Activated T-cell treated with anti-CD3 and anti-CD28 coated beads, Interleukin-2, amount 50 U/mL, for 72 hours (primary cell): ENCODE measurements at regions not wholly inside any gene's neighbourhood (a gene's known extent, or its start where the extent isn't known, plus 50 kb on each side); places are given as distances from the start of the nearest gene placed in this dataset.

ENCODE experiments used
- ATAC-seq, 2 donors: fragments of 150-1000 bp; cut with Tn5 transposase; replicated peaks in 1 of 2; 2 replicates each; pipeline ENCODE4 v1.10.0; 2021; ENCODE audit warnings: moderate library complexity in 2 of 2, mild to moderate bottlenecking in 1 of 2
- DNase-seq, 2 donors: peaks; one replicate each; pipeline ENCODE4 v3.0.0; 2021 to 2022; ENCODE audit warnings: mixed read lengths in 1 of 2
- H3K27ac Mint-ChIP-seq: one replicate; pipeline ENCODE4 v1.8.0; 2022; ENCODE audit warnings: mild to moderate bottlenecking, moderate library complexity, mixed read lengths
- H3K27me3 Mint-ChIP-seq: one replicate; pipeline ENCODE4 v1.8.0; 2022; ENCODE audit warnings: low read depth, mixed read lengths
- H3K36me3 Mint-ChIP-seq, 2 donors: one replicate each; pipeline ENCODE4 v1.8.0; 2022; ENCODE audit warnings: mixed read lengths in 2 of 2, mild to moderate bottlenecking in 1 of 2; ENCODE audit not compliant: insufficient read depth in 2 of 2
- H3K4me1 Mint-ChIP-seq: one replicate; pipeline ENCODE4 v1.8.0; 2022; ENCODE audit warnings: low read depth, mixed read lengths
- H3K4me3 Mint-ChIP-seq, 2 donors: one replicate each; pipeline ENCODE4 v1.8.0; 2022; ENCODE audit warnings: mild to moderate bottlenecking in 2 of 2, mixed read lengths in 2 of 2, moderate library complexity in 2 of 2
- H3K9me3 Mint-ChIP-seq, 2 donors: one replicate each; pipeline ENCODE4 v1.8.0; 2022; ENCODE audit warnings: mixed read lengths in 2 of 2

- no peak overlapping the region for H3K27ac Mint-ChIP-seq
- H3K27me3 Mint-ChIP-seq, result no peaks in the 10 kb centered on the region
- no peak overlapping the region for H3K4me3 Mint-ChIP-seq
- no peaks in the 10 kb centered on the region for H3K4me1 Mint-ChIP-seq
- no peak for DNase-seq
- peaks cover 3 to 15% of the 10 kb centered on the region in 2 donors for H3K9me3 Mint-ChIP-seq
- ATAC-seq, result no peak
- H3K36me3 Mint-ChIP-seq, result no peaks in the 10 kb centered on the region
Observed at GRCh38 chr2:123164216-123164615, 860.9 kb upstream of the CNTNAP5 start.

- no peak for ATAC-seq
- Mint-ChIP-seq H3K27ac (no peak overlapping the region), H3K9me3 (peaks cover 5 to 15% of the 10 kb centered on the region in 2 donors), H3K4me1 (no peaks in the 10 kb centered on the region), H3K4me3 (no peak overlapping the region), H3K27me3 (no peaks in the 10 kb centered on the region), H3K36me3 (no peaks in the 10 kb centered on the region)
- no peak for DNase-seq
Observed at GRCh38 chr2:123165616-123166015, 859.5 kb upstream of the CNTNAP5 start.

GRCh38 chr2:123179526-123179925 lies 845.6 kb upstream of the CNTNAP5 start:
- no peaks in the 10 kb centered on the region for H3K27me3 Mint-ChIP-seq
- DNase-seq (no peak), ATAC-seq (no peak)
- H3K4me1 Mint-ChIP-seq, result no peaks in the 10 kb centered on the region
- peaks cover 13 to 15% of the 10 kb centered on the region in 2 donors for H3K9me3 Mint-ChIP-seq
- H3K4me3 Mint-ChIP-seq, result no peak overlapping the region
- H3K36me3 Mint-ChIP-seq, result peaks cover 0 to 3% of the 10 kb centered on the region in 2 donors
- H3K27ac Mint-ChIP-seq, result no peak overlapping the region

- Mint-ChIP-seq H3K4me3 (no peak overlapping the region), H3K4me1 (no peaks in the 10 kb centered on the region), H3K27ac (no peak overlapping the region), H3K9me3 (peaks cover 12 to 14% of the 10 kb centered on the region in 2 donors), H3K36me3 (no peaks in the 10 kb centered on the region), H3K27me3 (no peaks in the 10 kb centered on the region)
- ATAC-seq (no peak), DNase-seq (no peak)
Observed at GRCh38 chr2:123195957-123196356, 829.1 kb upstream of the CNTNAP5 start.

GRCh38 chr2:123200035-123200434 lies 825.1 kb upstream of the CNTNAP5 start:
- no peaks in the 10 kb centered on the region for H3K36me3 Mint-ChIP-seq
- no peak overlapping the region for H3K27ac Mint-ChIP-seq
- no peaks in the 10 kb centered on the region for H3K27me3 Mint-ChIP-seq
- no peak overlapping the region for H3K4me3 Mint-ChIP-seq
- ATAC-seq (no peak), DNase-seq (no peak)
- no peaks in the 10 kb centered on the region for H3K4me1 Mint-ChIP-seq
- peaks cover 8 to 13% of the 10 kb centered on the region in 2 donors for H3K9me3 Mint-ChIP-seq

- no peak for DNase-seq
- no peaks in the 10 kb centered on the region for H3K27me3 Mint-ChIP-seq
- H3K4me3 Mint-ChIP-seq, result no peak overlapping the region
- ATAC-seq, result no peak
- no peaks in the 10 kb centered on the region for H3K4me1 Mint-ChIP-seq
- H3K27ac Mint-ChIP-seq, result no peak overlapping the region
- peaks cover 5 to 7% of the 10 kb centered on the region in 2 donors for H3K9me3 Mint-ChIP-seq
- no peaks in the 10 kb centered on the region for H3K36me3 Mint-ChIP-seq
Observed at GRCh38 chr2:123207245-123207644, 817.8 kb upstream of the CNTNAP5 start.

- Mint-ChIP-seq H3K27me3 (no peaks in the 10 kb centered on the region), H3K27ac (no peak overlapping the region), H3K4me1 (no peaks in the 10 kb centered on the region), H3K4me3 (no peak overlapping the region), H3K36me3 (no peaks in the 10 kb centered on the region), H3K9me3 (no peaks in the 10 kb centered on the region)
- no peak for DNase-seq
- no peak for ATAC-seq
Observed at GRCh38 chr2:123209202-123209601, 815.9 kb upstream of the CNTNAP5 start.

- no peak for DNase-seq
- Mint-ChIP-seq H3K4me3 (no peak overlapping the region), H3K27ac (no peak overlapping the region), H3K27me3 (no peaks in the 10 kb centered on the region), H3K36me3 (no peaks in the 10 kb centered on the region), H3K4me1 (no peaks in the 10 kb centered on the region), H3K9me3 (no peaks in the 10 kb centered on the region)
- no peak for ATAC-seq
Observed at GRCh38 chr2:123211181-123211580, 813.9 kb upstream of the CNTNAP5 start.

- Mint-ChIP-seq H3K36me3 (peaks cover 0 to 2% of the 10 kb centered on the region in 2 donors), H3K9me3 (peaks cover 19 to 20% of the 10 kb centered on the region in 2 donors), H3K27ac (no peak overlapping the region), H3K4me3 (no peak overlapping the region), H3K4me1 (no peaks in the 10 kb centered on the region), H3K27me3 (no peaks in the 10 kb centered on the region)
- no peak for ATAC-seq
- DNase-seq, result no peak
Observed at GRCh38 chr2:123245156-123245555, 779.9 kb upstream of the CNTNAP5 start.

GRCh38 chr2:123258877-123259539 lies 766.1 kb upstream of the CNTNAP5 start:
- Mint-ChIP-seq H3K27me3 (no peaks in the 10 kb centered on the region), H3K36me3 (no peaks in the 10 kb centered on the region), H3K9me3 (peaks cover 3 to 8% of the 10 kb centered on the region in 2 donors), H3K4me1 (no peaks in the 10 kb centered on the region), H3K27ac (no peak overlapping the region), H3K4me3 (no peak overlapping the region)
- no peak for DNase-seq
- no peak for ATAC-seq

- H3K4me1 Mint-ChIP-seq, result no peaks in the 10 kb centered on the region
- H3K36me3 Mint-ChIP-seq, result no peaks in the 10 kb centered on the region
- no peak for ATAC-seq
- no peaks in the 10 kb centered on the region for H3K27me3 Mint-ChIP-seq
- DNase-seq, result no peak
- no peak overlapping the region for H3K27ac Mint-ChIP-seq
- H3K9me3 Mint-ChIP-seq, result peaks cover 9 to 11% of the 10 kb centered on the region in 2 donors
- no peak overlapping the region for H3K4me3 Mint-ChIP-seq
Observed at GRCh38 chr2:123262856-123263255, 762.2 kb upstream of the CNTNAP5 start.

GRCh38 chr2:123283431-123283830 lies 741.7 kb upstream of the CNTNAP5 start:
- Mint-ChIP-seq H3K4me1 (no peaks in the 10 kb centered on the region), H3K27ac (no peak overlapping the region), H3K27me3 (no peaks in the 10 kb centered on the region), H3K4me3 (no peak overlapping the region), H3K9me3 (peaks cover 3 to 12% of the 10 kb centered on the region in 2 donors), H3K36me3 (no peaks in the 10 kb centered on the region)
- ATAC-seq (no peak), DNase-seq (no peak)

GRCh38 chr2:123303731-123304130 lies 721.4 kb upstream of the CNTNAP5 start:
- no peaks in the 10 kb centered on the region for H3K4me1 Mint-ChIP-seq
- no peak overlapping the region for H3K4me3 Mint-ChIP-seq
- H3K9me3 Mint-ChIP-seq, result peaks cover 3 to 6% of the 10 kb centered on the region in 2 donors
- H3K27me3 Mint-ChIP-seq, result no peaks in the 10 kb centered on the region
- no peak for ATAC-seq
- no peaks in the 10 kb centered on the region for H3K36me3 Mint-ChIP-seq
- no peak overlapping the region for H3K27ac Mint-ChIP-seq
- DNase-seq, result no peak
